ENCODE measurements at regions not wholly inside any gene's neighbourhood (a gene's known extent, or its start where the extent isn't known, plus 50 kb on each side); places are given as distances from the start of the nearest gene placed in this dataset.

DNA sequence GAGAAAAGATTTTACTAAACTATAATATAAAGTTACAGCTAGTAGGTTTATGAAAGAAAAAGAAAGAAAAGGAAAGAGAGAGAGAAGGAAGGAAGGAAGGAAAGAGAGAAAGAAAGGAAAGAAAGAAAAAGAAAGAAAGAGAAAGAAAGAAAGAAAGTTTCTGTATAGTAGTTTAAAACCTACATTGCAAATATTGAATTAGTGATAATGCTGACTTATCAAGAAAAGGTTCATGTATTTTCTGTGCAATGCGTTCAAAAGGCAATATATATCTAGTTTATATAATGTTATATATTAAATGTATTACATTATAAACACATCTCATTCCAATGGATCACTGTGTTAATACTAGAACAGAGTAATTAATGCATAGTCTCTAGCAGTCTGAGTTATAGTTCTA lies 648.4 kb downstream of the ZBBX start:
- Histone ChIP-seq H3K4me1 (no peaks in the 10 kb centered on the region), H3K4me3 (no peak overlapping the region), H3K9me3 (no peaks in the 10 kb centered on the region), H3K36me3 (no peaks in the 10 kb centered on the region), H3K27me3 (no peaks in the 10 kb centered on the region), H3K27ac (no peak overlapping the region)
- ATAC-seq (no peak), DNase-seq (no peak)
- no peak for TF ChIP-seq POLR2A (IDR thresholded peaks at IDR 0.05)
- TF ChIP-seq, protein P1, sequence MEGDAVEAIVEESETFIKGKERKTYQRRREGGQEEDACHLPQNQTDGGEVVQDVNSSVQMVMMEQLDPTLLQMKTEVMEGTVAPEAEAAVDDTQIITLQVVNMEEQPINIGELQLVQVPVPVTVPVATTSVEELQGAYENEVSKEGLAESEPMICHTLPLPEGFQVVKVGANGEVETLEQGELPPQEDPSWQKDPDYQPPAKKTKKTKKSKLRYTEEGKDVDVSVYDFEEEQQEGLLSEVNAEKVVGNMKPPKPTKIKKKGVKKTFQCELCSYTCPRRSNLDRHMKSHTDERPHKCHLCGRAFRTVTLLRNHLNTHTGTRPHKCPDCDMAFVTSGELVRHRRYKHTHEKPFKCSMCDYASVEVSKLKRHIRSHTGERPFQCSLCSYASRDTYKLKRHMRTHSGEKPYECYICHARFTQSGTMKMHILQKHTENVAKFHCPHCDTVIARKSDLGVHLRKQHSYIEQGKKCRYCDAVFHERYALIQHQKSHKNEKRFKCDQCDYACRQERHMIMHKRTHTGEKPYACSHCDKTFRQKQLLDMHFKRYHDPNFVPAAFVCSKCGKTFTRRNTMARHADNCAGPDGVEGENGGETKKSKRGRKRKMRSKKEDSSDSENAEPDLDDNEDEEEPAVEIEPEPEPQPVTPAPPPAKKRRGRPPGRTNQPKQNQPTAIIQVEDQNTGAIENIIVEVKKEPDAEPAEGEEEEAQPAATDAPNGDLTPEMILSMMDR (IDR thresholded peaks at IDR 0.05 in 4 of 5, conservative IDR thresholded peaks at IDR 0.05 in 1 of 5) = no peak
- intact Hi-C loops (cut with DNase I; ENCODE audit: low total_unique reads) = no loop called here
- in situ Hi-C loops (cut with MboI; ENCODE audit: low sequenced_read_pairs in 4 of 4) = no loop called here

DNA sequence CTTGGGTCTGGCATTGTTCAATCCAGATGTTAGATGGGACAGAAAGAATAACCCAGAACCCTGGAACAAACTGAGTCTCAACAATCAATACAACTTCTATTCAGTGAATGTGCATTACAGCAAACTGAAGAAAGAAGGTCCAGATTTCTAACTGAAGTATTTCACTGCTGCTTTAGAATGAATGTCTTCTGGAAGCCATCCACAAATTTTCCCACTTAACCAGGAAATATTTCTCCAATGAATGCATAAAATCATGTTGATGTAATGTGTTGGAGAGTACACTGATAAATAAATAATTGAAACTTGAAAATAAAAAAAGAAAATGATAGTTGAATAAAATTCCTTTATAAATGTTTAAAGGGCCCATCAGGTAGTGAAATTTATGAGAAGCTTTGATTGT lies 658.6 kb downstream of the ZBBX start:
- Histone ChIP-seq H3K4me1 (no peaks in the 10 kb centered on the region), H3K9me3 (no peaks in the 10 kb centered on the region), H3K27me3 (no peaks in the 10 kb centered on the region), H3K4me3 (no peak overlapping the region), H3K36me3 (no peaks in the 10 kb centered on the region), H3K27ac (no peak overlapping the region)
- DNase-seq (no peak), ATAC-seq (no peak)
- in situ Hi-C loops (cut with MboI; ENCODE audit: low sequenced_read_pairs in 4 of 4) (no loop called here), intact Hi-C loops (cut with DNase I; ENCODE audit: low total_unique reads) (no loop called here)
- TF ChIP-seq, protein P1 (IDR thresholded peaks at IDR 0.05 in 4 of 5, conservative IDR thresholded peaks at IDR 0.05 in 1 of 5) = no peak
- no peak for TF ChIP-seq POLR2A (IDR thresholded peaks at IDR 0.05)

DNA sequence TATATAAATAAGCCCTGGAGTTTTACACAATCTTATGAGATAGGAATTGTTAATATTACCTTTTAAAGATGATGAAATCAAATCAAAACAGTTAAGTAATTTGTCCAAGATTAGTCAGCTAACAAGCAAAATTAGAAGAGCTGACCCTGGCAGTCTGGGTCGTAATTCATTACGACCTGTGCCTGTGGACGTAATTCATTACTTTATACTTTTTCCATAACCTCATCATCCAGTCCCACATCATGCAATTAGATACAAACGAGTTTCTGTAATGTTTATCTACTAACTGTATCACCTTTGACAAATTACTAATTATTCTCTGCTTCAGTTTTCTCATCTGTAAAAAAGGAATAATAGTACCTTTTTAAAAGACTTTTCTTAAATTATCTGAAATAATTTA lies 665.9 kb downstream of the ZBBX start:
- Histone ChIP-seq H3K4me1 (no peaks in the 10 kb centered on the region), H3K4me3 (no peak overlapping the region), H3K27ac (no peak overlapping the region), H3K27me3 (no peaks in the 10 kb centered on the region), H3K9me3 (no peaks in the 10 kb centered on the region), H3K36me3 (no peaks in the 10 kb centered on the region)
- no peak for TF ChIP-seq POLR2A (IDR thresholded peaks at IDR 0.05)
- TF ChIP-seq, protein P1 (IDR thresholded peaks at IDR 0.05 in 4 of 5, conservative IDR thresholded peaks at IDR 0.05 in 1 of 5) = no peak
- in situ Hi-C loops (cut with MboI; ENCODE audit: low sequenced_read_pairs in 4 of 4) = no loop called here
- ATAC-seq = no peak
- DNase-seq = no peak
- intact Hi-C loops (cut with DNase I; ENCODE audit: low total_unique reads) = no loop called here

DNA sequence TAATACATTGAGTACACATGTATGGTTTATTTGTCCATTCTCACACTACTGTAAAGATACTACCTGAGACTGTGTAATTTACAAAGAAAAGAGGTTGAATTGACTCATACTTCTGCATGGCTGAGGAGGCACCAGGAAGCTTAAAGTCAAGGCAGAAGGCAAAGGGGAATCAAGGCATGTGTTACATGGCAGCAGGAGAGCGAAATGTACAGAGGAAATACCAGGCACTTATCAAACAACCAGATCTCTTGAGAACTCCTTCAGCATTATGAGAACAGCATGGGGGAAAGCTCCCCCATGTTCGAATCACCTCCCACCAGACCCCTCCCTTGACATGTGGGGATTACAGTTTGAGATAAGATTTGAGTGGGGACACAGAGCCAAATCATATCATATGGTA lies 666.3 kb downstream of the ZBBX start:
- ATAC-seq = no peak

DNA sequence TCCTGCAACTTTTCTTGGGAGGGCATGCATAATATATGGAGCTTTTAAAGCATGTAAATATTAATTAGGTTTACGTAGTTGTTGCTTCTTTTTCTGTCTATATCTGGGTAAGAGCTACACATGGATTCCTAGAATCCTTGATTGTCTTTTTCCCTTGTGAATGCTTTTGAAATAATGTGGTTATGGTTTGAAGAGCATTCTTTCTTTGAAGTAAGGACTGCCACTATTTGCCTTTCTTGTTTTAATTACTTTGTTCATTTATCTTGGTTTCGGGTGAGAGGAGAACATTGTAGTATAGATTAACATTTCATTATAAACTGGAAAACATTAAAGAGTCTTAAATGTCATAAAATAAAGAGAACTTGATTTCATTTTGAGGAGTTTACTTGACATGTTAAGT lies 674.0 kb downstream of the ZBBX start:
- no peak overlapping the region for H3K4me3 ChIP-seq
- H3K4me1 ChIP-seq = no peaks in the 10 kb centered on the region
- no peak overlapping the region for H3K27ac ChIP-seq
- ATAC-seq = no peak
- H3K9me3 ChIP-seq = no peaks in the 10 kb centered on the region
- H3K36me3 ChIP-seq = no peaks in the 10 kb centered on the region
- H3K27me3 ChIP-seq = no peaks in the 10 kb centered on the region
- TF ChIP-seq POLR2A (IDR thresholded peaks at IDR 0.05) = no peak
- TF ChIP-seq, protein P1 (IDR thresholded peaks at IDR 0.05 in 4 of 5, conservative IDR thresholded peaks at IDR 0.05 in 1 of 5) = no peak
- intact Hi-C loops (cut with DNase I; ENCODE audit: low total_unique reads) = no loop called here
- no peak for DNase-seq
- in situ Hi-C loops (cut with MboI; ENCODE audit: low sequenced_read_pairs in 4 of 4) = no loop called here

More for the DNA sequence above, 666.3 kb downstream of the ZBBX start:
- Histone ChIP-seq H3K27ac (no peak overlapping the region), H3K9me3 (no peaks in the 10 kb centered on the region), H3K36me3 (no peaks in the 10 kb centered on the region), H3K27me3 (no peaks in the 10 kb centered on the region), H3K4me3 (no peak overlapping the region), H3K4me1 (no peaks in the 10 kb centered on the region)
- no peak for TF ChIP-seq POLR2A (IDR thresholded peaks at IDR 0.05)
- TF ChIP-seq, protein P1 (IDR thresholded peaks at IDR 0.05 in 4 of 5, conservative IDR thresholded peaks at IDR 0.05 in 1 of 5) = no peak
- intact Hi-C loops (cut with DNase I; ENCODE audit: low total_unique reads) (no loop called here), in situ Hi-C loops (cut with MboI; ENCODE audit: low sequenced_read_pairs in 4 of 4) (no loop called here)
- no peak for DNase-seq

All from gastrocnemius medialis (tissue), 4 donors.